GM10266 (cell line): ENCODE measurements at regions not wholly inside any gene's neighbourhood (a gene's known extent, or its start where the extent isn't known, plus 50 kb on each side); places are given as distances from the start of the nearest gene placed in this dataset.
"Not testable (repeated sequence)": the region's sequence is repeated elsewhere in the genome, so short reads cannot be mapped to it uniquely, and the experiment has no call there.

Experiments used
- DNase-seq: peaks from one replicate; pipeline ENCODE4 v3.0.0; 2012; ENCODE audit errors: extremely low spot score
- TF ChIP-seq, protein P1 (sequence below): IDR thresholded peaks from 2 replicates; pipeline ENCODE4 v1.5.1; 2012; ENCODE audit warnings: mild to moderate bottlenecking, low read depth; ENCODE audit not compliant: control insufficient read depth, insufficient read depth; ENCODE audit errors: missing control alignments

DNA sequence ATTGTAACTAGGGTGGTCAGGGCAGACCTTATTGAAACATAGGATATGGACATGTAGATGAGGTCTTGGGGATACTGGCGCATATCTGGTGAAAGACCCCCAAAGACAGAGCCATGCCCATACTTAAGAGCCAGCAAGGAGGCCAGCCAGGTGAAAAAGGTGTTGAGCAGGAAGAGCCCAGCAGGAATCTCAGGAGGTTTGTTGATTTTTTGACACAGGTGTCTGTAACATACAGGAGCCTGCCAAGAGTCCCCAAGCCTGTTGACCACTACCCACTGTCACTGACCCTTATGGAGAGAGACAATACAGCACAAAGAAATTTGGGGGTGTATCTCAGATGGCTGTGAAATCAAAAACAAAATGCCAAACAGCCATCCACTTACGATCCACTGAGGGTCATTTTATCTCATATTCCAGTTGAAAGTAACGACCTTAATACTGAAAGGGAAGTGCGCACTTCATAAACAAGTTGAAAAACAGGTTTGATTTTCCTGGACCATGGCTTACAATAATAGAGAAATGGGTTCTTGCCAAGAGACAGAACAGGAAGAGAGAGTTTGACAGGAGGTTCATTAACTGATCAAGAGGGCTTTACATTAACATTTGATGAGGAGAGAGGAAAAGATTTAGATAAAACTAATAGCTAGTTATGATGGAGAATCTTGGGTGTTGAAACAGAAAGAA, 163.6 kb downstream of the GLUL start:
- DNase-seq = no peak
- TF ChIP-seq, protein P1, sequence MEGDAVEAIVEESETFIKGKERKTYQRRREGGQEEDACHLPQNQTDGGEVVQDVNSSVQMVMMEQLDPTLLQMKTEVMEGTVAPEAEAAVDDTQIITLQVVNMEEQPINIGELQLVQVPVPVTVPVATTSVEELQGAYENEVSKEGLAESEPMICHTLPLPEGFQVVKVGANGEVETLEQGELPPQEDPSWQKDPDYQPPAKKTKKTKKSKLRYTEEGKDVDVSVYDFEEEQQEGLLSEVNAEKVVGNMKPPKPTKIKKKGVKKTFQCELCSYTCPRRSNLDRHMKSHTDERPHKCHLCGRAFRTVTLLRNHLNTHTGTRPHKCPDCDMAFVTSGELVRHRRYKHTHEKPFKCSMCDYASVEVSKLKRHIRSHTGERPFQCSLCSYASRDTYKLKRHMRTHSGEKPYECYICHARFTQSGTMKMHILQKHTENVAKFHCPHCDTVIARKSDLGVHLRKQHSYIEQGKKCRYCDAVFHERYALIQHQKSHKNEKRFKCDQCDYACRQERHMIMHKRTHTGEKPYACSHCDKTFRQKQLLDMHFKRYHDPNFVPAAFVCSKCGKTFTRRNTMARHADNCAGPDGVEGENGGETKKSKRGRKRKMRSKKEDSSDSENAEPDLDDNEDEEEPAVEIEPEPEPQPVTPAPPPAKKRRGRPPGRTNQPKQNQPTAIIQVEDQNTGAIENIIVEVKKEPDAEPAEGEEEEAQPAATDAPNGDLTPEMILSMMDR = no peak

DNA sequence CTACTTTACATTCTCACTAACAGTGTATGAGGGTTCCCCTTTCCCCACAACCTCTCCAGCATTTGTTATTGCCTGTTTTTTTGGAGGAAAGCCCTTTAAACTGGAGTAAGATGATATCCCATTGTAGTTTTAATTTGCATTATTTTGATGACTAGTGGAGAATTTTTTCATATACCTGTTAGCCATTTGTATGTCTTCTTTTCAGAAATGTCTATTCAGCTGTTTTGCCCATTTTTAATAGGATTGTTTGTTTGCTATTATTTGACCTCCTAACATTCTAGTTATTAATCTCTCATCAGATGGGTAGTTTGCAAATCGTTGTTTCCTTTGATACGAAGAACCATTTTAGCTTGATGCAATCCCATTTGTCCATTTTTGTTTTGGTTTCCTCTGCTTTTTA, 165.0 kb downstream of the GLUL start:
- no peak for DNase-seq
- TF ChIP-seq, protein P1 = no peak

DNA sequence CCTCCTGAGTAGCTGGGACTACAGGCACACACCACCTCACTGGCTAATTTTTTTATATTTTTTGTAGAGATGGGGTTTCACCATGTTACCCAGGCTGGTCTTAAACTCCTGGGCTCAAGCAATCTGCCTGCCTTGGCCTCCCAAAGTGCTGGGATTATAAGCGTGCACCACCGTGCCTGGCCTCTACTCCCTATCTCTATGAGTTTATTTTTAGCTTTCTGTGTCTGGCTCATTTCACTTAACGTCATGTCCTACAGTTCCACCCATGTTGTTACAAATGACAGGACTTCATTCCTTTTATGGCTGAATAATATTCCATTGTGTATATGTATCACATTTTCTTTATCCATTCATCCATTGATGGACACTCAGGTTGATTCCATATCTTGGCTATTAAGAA, 164.2 kb upstream of the ZNF648 start:
- not testable (repeated sequence) for DNase-seq

DNA sequence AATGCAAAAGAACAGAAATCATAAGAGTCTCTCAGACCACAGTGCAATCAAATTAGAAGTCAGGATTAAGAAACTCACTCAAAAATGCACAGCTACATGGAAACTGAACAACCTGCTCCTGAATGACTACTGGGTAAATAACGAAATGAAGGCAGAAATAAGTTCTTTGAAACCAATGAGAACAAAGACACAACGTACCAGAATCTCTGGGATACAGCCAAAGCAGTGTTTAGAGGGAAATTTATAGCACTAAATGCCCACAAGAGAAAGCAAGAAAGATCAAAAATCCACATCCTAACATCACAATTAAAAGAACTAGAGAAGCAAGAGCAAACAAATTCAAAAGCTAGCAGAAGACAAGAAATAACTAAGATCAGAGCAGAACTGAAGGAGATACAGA, 160.5 kb upstream of the ZNF648 start:
- DNase-seq = not testable (repeated sequence)

DNA sequence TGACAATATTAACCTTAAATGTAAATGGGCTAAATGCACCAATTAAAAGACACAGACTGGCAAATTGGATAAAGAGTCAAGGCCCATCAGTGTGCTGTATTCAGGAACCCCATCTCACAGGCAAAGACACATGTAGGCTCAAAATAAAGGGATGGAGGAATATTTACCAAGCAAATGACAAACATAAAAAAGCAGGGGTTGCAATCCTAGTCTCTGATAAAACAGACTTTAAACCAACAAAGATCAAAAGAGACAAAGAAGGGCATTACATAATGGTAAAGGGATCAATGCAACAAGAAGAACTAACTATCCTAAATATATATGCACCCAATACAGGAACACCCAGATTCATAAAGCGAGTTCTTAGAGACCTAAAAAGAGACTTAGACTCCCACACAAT, 159.9 kb upstream of the ZNF648 start:
- DNase-seq = not testable (repeated sequence)

DNA sequence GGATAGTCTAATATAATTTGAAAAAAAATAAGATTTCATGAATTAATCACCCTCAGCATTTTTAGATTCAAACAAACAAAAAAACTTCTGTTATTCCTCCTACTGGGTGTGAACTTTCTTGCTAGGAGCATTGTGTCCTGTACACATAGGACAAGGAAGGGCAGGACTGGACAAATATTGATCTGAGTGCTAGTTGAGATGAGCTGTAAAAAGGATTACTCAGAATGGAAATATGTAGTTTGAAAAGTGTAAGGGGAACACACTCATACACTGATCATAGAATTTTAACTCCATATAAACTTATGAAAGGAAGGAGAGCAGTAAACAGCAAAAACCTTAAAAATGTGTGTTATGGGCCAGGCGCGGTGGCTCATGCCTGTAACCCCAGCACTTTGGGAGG, 156.5 kb upstream of the ZNF648 start:
- TF ChIP-seq, protein P1 = no peak
- DNase-seq = no peak

DNA sequence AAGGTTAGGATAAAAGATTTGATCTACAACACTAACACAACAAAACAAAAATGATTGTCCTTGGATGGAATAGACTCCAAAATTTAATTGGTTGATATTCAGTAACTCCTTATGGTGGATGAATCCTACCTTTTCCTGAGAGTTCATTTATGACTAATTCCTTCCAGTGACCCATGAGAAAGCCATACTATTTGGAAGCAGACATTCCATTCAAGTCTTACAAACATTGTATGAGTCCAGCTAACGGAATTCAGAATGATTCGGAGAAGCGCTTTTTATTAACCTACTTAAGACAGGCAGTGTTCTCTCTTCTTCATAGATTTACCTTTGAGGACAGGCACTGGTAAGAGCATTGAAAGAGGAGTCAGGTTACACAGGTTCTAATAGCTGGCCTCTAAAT, 155.6 kb upstream of the ZNF648 start:
- no peak for DNase-seq
- TF ChIP-seq, protein P1 = no peak

DNA sequence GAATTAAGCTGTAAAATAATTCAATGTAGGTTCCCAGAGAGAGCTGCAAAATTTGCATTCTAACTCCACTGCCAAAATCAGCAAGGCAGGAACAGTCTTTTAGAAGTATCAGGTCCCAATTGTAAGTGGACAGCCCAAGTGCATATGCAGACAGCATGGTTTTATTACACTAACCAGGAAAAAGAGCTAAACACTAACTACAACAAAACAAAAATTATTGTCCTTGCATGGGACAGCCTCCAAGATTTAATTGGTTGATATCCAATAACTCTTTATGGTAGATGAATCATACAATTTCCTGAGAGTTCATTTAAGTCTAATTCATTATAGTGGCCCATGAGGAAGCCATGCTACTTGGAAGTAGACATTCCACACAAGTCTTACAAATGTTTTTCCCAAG, 154.3 kb upstream of the ZNF648 start:
- no peak for DNase-seq

DNA sequence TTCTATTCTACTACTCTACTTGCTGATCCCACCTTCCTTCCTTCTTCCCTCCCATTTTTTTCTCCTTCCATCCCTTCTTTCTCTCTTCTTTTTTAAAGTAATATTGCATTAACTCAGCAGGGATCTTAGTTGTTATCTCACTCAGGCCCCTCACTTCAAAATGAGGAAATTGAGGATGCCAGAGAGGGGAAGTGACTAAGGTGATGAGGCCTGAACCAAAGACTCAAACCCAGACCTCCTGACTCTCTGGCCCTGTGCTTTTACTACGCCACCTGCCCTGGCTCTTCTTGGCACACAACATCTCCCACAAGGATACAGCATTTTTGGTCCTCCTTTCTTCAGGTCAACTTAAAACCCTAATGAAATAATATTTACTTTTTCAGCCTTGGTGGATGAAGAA, 151.7 kb upstream of the ZNF648 start:
- TF ChIP-seq, protein P1 = no peak
- no peak for DNase-seq

More for the DNA sequence above, 154.3 kb upstream of the ZNF648 start:
- TF ChIP-seq, protein P1 = no peak
